ENCODE measurements at regions not wholly inside any gene's neighbourhood (a gene's known extent, or its start where the extent isn't known, plus 50 kb on each side); places are given as distances from the start of the nearest gene placed in this dataset.

GRCh38 chr6:41488433-41489119 is 57.6 kb upstream of the FOXP4 start:
- ChIA-PET POLR2A (no interaction called here), CTCF (interaction anchor here (0.7 to 1.1 kb wide), 3 partner anchors 11 to 120 kb away, joined by 3 to 5 read pairs (median 4); no protein-coding TSS in a partner anchor)
- no peaks in the 10 kb centered on the region for H3K36me3 ChIP-seq (ENCODE audit: control insufficient read depth in 2 of 2, insufficient read depth in 1 of 2, low read length in 2 of 2)
- TF ChIP-seq ZEB2 (tag by site-specific recombination; IDR thresholded peaks at IDR 0.05) = no peak
- TF ChIP-seq, protein P1, sequence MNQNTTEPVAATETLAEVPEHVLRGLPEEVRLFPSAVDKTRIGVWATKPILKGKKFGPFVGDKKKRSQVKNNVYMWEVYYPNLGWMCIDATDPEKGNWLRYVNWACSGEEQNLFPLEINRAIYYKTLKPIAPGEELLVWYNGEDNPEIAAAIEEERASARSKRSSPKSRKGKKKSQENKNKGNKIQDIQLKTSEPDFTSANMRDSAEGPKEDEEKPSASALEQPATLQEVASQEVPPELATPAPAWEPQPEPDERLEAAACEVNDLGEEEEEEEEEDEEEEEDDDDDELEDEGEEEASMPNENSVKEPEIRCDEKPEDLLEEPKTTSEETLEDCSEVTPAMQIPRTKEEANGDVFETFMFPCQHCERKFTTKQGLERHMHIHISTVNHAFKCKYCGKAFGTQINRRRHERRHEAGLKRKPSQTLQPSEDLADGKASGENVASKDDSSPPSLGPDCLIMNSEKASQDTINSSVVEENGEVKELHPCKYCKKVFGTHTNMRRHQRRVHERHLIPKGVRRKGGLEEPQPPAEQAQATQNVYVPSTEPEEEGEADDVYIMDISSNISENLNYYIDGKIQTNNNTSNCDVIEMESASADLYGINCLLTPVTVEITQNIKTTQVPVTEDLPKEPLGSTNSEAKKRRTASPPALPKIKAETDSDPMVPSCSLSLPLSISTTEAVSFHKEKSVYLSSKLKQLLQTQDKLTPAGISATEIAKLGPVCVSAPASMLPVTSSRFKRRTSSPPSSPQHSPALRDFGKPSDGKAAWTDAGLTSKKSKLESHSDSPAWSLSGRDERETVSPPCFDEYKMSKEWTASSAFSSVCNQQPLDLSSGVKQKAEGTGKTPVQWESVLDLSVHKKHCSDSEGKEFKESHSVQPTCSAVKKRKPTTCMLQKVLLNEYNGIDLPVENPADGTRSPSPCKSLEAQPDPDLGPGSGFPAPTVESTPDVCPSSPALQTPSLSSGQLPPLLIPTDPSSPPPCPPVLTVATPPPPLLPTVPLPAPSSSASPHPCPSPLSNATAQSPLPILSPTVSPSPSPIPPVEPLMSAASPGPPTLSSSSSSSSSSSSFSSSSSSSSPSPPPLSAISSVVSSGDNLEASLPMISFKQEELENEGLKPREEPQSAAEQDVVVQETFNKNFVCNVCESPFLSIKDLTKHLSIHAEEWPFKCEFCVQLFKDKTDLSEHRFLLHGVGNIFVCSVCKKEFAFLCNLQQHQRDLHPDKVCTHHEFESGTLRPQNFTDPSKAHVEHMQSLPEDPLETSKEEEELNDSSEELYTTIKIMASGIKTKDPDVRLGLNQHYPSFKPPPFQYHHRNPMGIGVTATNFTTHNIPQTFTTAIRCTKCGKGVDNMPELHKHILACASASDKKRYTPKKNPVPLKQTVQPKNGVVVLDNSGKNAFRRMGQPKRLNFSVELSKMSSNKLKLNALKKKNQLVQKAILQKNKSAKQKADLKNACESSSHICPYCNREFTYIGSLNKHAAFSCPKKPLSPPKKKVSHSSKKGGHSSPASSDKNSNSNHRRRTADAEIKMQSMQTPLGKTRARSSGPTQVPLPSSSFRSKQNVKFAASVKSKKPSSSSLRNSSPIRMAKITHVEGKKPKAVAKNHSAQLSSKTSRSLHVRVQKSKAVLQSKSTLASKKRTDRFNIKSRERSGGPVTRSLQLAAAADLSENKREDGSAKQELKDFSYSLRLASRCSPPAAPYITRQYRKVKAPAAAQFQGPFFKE (tag by site-specific recombination; IDR thresholded peaks at IDR 0.05; ENCODE audit: borderline replicate concordance) = no peak
- TF ChIP-seq ZNF292 (tag by site-specific recombination; IDR thresholded peaks at IDR 0.05; ENCODE audit: borderline replicate concordance, low read depth) = no peak
- no peak for TF ChIP-seq KLF10 (tag by site-specific recombination; IDR thresholded peaks at IDR 0.05)
- peak; percentile 94 for TF ChIP-seq ZBTB8A (tag by site-specific recombination; IDR thresholded peaks at IDR 0.05)
- no peak for TF ChIP-seq ZNF324 (tag by site-specific recombination; IDR thresholded peaks at IDR 0.05)
- no peak for TF ChIP-seq ZNF658 (tag by site-specific recombination; IDR thresholded peaks at IDR 0.05)
- peak; percentile 93 for TF ChIP-seq SP7 (tag by site-specific recombination; IDR thresholded peaks at IDR 0.05)
- peak; percentile 33; the same call in 1 of the 2 replicates for TF ChIP-seq ZNF660 (tag by site-specific recombination; IDR thresholded peaks at IDR 0.05)
- TF ChIP-seq ZBTB48 (tag by site-specific recombination; IDR thresholded peaks at IDR 0.05) = 0 out of 2 replicates have a peak, but pooled peaks have one; percentile 27
- TF ChIP-seq ZFHX2 (tag by site-specific recombination; conservative IDR thresholded peaks at IDR 0.05) = peak; percentile 97
- peak; percentile 82 for TF ChIP-seq SP2 (tag by site-specific recombination; IDR thresholded peaks at IDR 0.05)
- TF ChIP-seq HOXA7 (CRISPR knock-in tag; IDR thresholded peaks at IDR 0.05; ENCODE audit: borderline replicate concordance) = no peak
- TF ChIP-seq ZNF391 (tag by site-specific recombination; IDR thresholded peaks at IDR 0.05; ENCODE audit: borderline replicate concordance, low read depth) = no peak
- no peak for TF ChIP-seq ZNF76 (tag by site-specific recombination; IDR thresholded peaks at IDR 0.05; ENCODE audit: borderline replicate concordance, low read depth)
- no peak for TF ChIP-seq MEIS1 (CRISPR knock-in tag; IDR thresholded peaks at IDR 0.05; ENCODE audit: borderline replicate concordance)
- no peak for TF ChIP-seq ZNF792 (tag by site-specific recombination; IDR thresholded peaks at IDR 0.05)
- TF ChIP-seq, protein P2, sequence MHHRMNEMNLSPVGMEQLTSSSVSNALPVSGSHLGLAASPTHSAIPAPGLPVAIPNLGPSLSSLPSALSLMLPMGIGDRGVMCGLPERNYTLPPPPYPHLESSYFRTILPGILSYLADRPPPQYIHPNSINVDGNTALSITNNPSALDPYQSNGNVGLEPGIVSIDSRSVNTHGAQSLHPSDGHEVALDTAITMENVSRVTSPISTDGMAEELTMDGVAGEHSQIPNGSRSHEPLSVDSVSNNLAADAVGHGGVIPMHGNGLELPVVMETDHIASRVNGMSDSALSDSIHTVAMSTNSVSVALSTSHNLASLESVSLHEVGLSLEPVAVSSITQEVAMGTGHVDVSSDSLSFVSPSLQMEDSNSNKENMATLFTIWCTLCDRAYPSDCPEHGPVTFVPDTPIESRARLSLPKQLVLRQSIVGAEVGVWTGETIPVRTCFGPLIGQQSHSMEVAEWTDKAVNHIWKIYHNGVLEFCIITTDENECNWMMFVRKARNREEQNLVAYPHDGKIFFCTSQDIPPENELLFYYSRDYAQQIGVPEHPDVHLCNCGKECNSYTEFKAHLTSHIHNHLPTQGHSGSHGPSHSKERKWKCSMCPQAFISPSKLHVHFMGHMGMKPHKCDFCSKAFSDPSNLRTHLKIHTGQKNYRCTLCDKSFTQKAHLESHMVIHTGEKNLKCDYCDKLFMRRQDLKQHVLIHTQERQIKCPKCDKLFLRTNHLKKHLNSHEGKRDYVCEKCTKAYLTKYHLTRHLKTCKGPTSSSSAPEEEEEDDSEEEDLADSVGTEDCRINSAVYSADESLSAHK (tag by site-specific recombination; IDR thresholded peaks at IDR 0.05) = no peak
- TF ChIP-seq, protein P3, sequence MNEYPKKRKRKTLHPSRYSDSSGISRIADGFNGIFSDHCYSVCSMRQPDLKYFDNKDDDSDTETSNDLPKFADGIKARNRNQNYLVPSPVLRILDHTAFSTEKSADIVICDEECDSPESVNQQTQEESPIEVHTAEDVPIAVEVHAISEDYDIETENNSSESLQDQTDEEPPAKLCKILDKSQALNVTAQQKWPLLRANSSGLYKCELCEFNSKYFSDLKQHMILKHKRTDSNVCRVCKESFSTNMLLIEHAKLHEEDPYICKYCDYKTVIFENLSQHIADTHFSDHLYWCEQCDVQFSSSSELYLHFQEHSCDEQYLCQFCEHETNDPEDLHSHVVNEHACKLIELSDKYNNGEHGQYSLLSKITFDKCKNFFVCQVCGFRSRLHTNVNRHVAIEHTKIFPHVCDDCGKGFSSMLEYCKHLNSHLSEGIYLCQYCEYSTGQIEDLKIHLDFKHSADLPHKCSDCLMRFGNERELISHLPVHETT (tag by site-specific recombination; IDR thresholded peaks at IDR 0.05) = peak; percentile 24; the same call in 1 of the 2 replicates
- no peak for TF ChIP-seq ZFP3 (tag by site-specific recombination; IDR thresholded peaks at IDR 0.05; ENCODE audit: low read depth)
- peak; percentile 28; the same call in 1 of the 2 replicates for TF ChIP-seq KLF9 (tag by site-specific recombination; IDR thresholded peaks at IDR 0.05; ENCODE audit: low read depth)
- peak; percentile 91; the same call in 1 of the 2 replicates for TF ChIP-seq MYNN (tag by site-specific recombination; IDR thresholded peaks at IDR 0.05; ENCODE audit: borderline replicate concordance)
- TF ChIP-seq ZNF214 (tag by site-specific recombination; IDR thresholded peaks at IDR 0.05; ENCODE audit: borderline replicate concordance) = no peak
- TF ChIP-seq ZNF174 (tag by site-specific recombination; IDR thresholded peaks at IDR 0.05) = no peak
- 0 out of 2 replicates have a peak, but pooled peaks have one; percentile 17 for TF ChIP-seq ZNF341 (tag by site-specific recombination; IDR thresholded peaks at IDR 0.05; ENCODE audit: low read depth)
- no peak for TF ChIP-seq ZNF664 (tag by site-specific recombination; IDR thresholded peaks at IDR 0.05)
- TF ChIP-seq ZNF18 (tag by site-specific recombination; IDR thresholded peaks at IDR 0.05) = no peak

More at GRCh38 chr6:41488433-41489119, 57.6 kb upstream of the FOXP4 start:
- Histone ChIP-seq H3K9me3 (ENCODE audit: control insufficient read depth, insufficient read depth, low read depth, low read length) (no peaks in the 10 kb centered on the region), H3K4me1 (ENCODE audit: control insufficient read depth, insufficient read depth, low read length) (peaks cover 18% of the 10 kb centered on the region), H3K4me3 (ENCODE audit: low read depth, low read length) (no peak overlapping the region), H3K27ac (ENCODE audit: extremely low read depth, low read depth, low read length) (no peak overlapping the region; the same call in 1 of the 2 replicates)
